NT2/D1 (cell line): ENCODE measurements at regions not wholly inside any gene's neighbourhood (a gene's known extent, or its start where the extent isn't known, plus 50 kb on each side); places are given as distances from the start of the nearest gene placed in this dataset.

Experiments
- SUZ12 ChIP-seq: IDR thresholded peaks from 2 replicates; pipeline ENCODE4 v1.6.1; 2011; ENCODE audit not compliant: insufficient read length, insufficient read depth; ENCODE audit errors: extremely low read depth
- YY1 ChIP-seq: IDR thresholded peaks from 2 replicates; pipeline ENCODE4 v1.6.1; 2011; ENCODE audit not compliant: insufficient read length, insufficient read depth
- ZNF274 ChIP-seq: IDR thresholded peaks from 2 replicates; pipeline ENCODE4 v1.6.1; 2011; ENCODE audit warnings: mild to moderate bottlenecking, low read depth, low read length

DNA sequence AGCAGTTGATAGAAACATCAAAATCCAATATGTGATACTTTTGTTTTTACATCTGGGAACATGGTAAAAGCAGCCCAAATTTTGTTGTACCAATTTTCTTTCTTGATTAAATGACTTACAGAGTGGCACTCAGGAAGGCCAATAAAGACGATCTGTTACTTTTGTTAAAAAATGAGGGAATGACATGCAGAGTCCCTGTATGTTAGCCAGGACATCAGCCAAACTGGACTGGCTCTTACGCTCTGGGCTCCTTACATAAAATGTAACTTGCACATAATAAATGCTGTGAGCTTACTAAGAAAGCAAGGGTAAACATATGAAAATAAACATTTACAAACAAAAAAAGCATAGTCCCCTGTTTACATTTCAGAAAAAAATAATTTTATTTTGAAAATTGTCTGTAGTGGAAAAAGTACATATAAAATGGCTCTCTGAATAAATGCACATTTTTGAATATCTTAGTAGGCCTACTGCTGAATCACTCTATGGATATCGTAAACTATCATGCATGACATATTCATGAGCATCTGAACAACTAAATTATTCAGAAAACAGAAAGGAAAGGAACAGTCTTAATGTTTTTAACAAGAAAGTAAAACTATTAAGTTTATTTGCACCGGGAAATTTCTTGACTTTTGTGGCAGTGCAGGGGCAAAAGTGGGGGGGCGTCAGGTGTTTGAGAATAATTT lies 534.5 kb downstream of the KCTD12 start:
- TF ChIP-seq YY1 (no peak), SUZ12 (no peak), ZNF274 (no peak)
